Endothelial cell of umbilical vein (primary cell): ENCODE measurements at regions not wholly inside any gene's neighbourhood (a gene's known extent, or its start where the extent isn't known, plus 50 kb on each side); places are given as distances from the start of the nearest gene placed in this dataset.

Source experiments
- BruUV-seq: library from RNA; stranded (reverse); fragments of 400-500 nt; replicated peaks from 2 replicates; lab custom pipeline; 2021; lab: Mats Ljungman, UMichigan
- CTCF ChIA-PET: fragments of 300-600, 350-600 bp; sonication (Branson Sonifier 250); formaldehyde crosslinking; loops from one replicate; lab custom pipeline; 2021; ENCODE audit warnings: antibody characterized with exemption, inconsistent platforms; lab: Charles Lee
- POLR2A ChIA-PET: fragments of 300-600, 350-600 bp; sonication (Branson Sonifier 250); formaldehyde crosslinking; loops from one replicate; lab custom pipeline; 2021; ENCODE audit warnings: antibody characterized with exemption, inconsistent platforms; lab: Charles Lee
- DNase-seq: peaks from one replicate; pipeline ENCODE4 v3.0.0-alpha.2; 2011; ENCODE audit warnings: low read depth, low spot score
- FAIRE-seq: peaks from 2 replicates; lab custom pipeline; 2011; peaks lifted over from hg19 to GRCh38; lab: Jason Lieb, UNC
- H2AFZ ChIP-seq: 2 replicates; pipeline ENCODE4 v1.6.0; 2012; ENCODE audit warnings: low read depth, low read length, control low read depth, inconsistent platforms
- H3K27ac ChIP-seq: 2 replicates; pipeline ENCODE4 v1.5.1; 2011; ENCODE audit warnings: low read depth, mild to moderate bottlenecking, control low read depth, low read length, moderate library complexity; ENCODE audit not compliant: insufficient read depth
- H3K27me3 ChIP-seq, 2 experiments: 2 replicates each; pipeline versions ENCODE4 v1.6.0 to v1.6.1; 2011; ENCODE audit warnings: low read length in 2 of 2, mixed read lengths in 1 of 2; ENCODE audit not compliant: control insufficient read depth in 2 of 2, insufficient read depth in 2 of 2
- H3K36me3 ChIP-seq, 2 experiments: 2 replicates in 1 of 2; 3 replicates in 1 of 2; pipeline ENCODE4 v1.5.1; 2011; ENCODE audit warnings: low read length in 2 of 2, mild to moderate bottlenecking in 1 of 2, moderate library complexity in 1 of 2; ENCODE audit not compliant: control insufficient read depth in 2 of 2, insufficient read depth in 2 of 2; ENCODE audit errors: extremely low read depth in 1 of 2
- H3K4me1 ChIP-seq: 3 replicates; pipeline ENCODE4 v1.5.1; 2011; ENCODE audit warnings: mild to moderate bottlenecking, low read length; ENCODE audit not compliant: control insufficient read depth, insufficient read depth; ENCODE audit errors: extremely low read depth
- H3K4me2 ChIP-seq: 2 replicates; pipeline ENCODE4 v1.6.1; 2011; ENCODE audit warnings: low read length, control low read depth, mixed read lengths; ENCODE audit not compliant: insufficient read depth
- H3K4me3 ChIP-seq, 3 experiments: fragments of 200-600 bp in 1 of 3; sonication (generic), shearing (Covaris generic) in 1 of 3; replicated peaks in 1 of 3; 2 replicates each; pipeline ENCODE4 v1.5.1; 2011 to 2016; ENCODE audit warnings: control low read depth in 3 of 3, low read length in 3 of 3, mild to moderate bottlenecking in 2 of 3, inconsistent platforms in 1 of 3, low read depth in 1 of 3, moderate library complexity in 1 of 3; ENCODE audit not compliant: insufficient read depth in 1 of 3
- H3K79me2 ChIP-seq: 2 replicates; pipeline ENCODE4 v1.6.0; 2012; ENCODE audit warnings: low read length, inconsistent platforms; ENCODE audit not compliant: control insufficient read depth, insufficient read depth
- H3K9ac ChIP-seq: replicated peaks from 2 replicates; pipeline ENCODE3; 2011; ENCODE audit warnings: low read length, control low read depth; ENCODE audit not compliant: insufficient read depth; ENCODE audit errors: extremely low read depth
- H3K9me1 ChIP-seq: replicated peaks from 3 replicates; pipeline ENCODE4 v1.6.0; 2011; ENCODE audit warnings: mild to moderate bottlenecking, low read length; ENCODE audit not compliant: control insufficient read depth, insufficient read depth; ENCODE audit errors: extremely low read depth
- H3K9me3 ChIP-seq: replicated peaks from 2 replicates; pipeline ENCODE4 v1.5.1; 2012; ENCODE audit warnings: low read length, inconsistent platforms; ENCODE audit not compliant: control insufficient read depth, insufficient read depth
- H4K20me1 ChIP-seq: replicated peaks from 2 replicates; pipeline ENCODE3; 2011; ENCODE audit warnings: mild to moderate bottlenecking, low read length; ENCODE audit not compliant: control insufficient read depth, insufficient read depth; ENCODE audit errors: extremely low read depth
- GATA2 ChIP-seq: IDR thresholded peaks from 2 replicates; pipeline ENCODE4 v1.7.0; 2011; ENCODE audit warnings: low read depth, mild to moderate bottlenecking, moderate library complexity, mixed read lengths, low read length; ENCODE audit not compliant: insufficient read length, insufficient read depth
- JUN ChIP-seq: IDR thresholded peaks from 2 replicates; pipeline ENCODE4 v1.6.1; 2011; ENCODE audit warnings: borderline replicate concordance, low read depth; ENCODE audit not compliant: insufficient read length, insufficient read depth
- MYC ChIP-seq: IDR thresholded peaks from one replicate; pipeline ENCODE4 v1.6.1; 2011; ENCODE audit warnings: mild to moderate bottlenecking, low read depth, low read length
- POLR2A ChIP-seq: IDR thresholded peaks from 2 replicates; pipeline ENCODE4 v1.6.1; 2012; ENCODE audit warnings: low read depth, mild to moderate bottlenecking, control low read depth, low read length
- POLR2AphosphoS5 ChIP-seq: IDR thresholded peaks from 2 replicates; pipeline ENCODE4 v1.6.1; 2012; ENCODE audit warnings: low read depth, mild to moderate bottlenecking, control low read depth, low read length, moderate library complexity; ENCODE audit not compliant: insufficient read depth
- dilution Hi-C: fragments of 300-500 bp; cut with MboI; formaldehyde crosslinking; loops from one replicate; pipeline ENCODE4 v1.15.0; 2019; ENCODE audit warnings: low sequenced_read_pairs; ENCODE audit not compliant: extremely low pct_ligation_motif_present
- intact Hi-C: fragments of 100-400 bp; cut with micrococcal nuclease; formaldehyde crosslinking; loops from one replicate; pipeline ENCODE4 v1.10.0; 2022

DNA sequence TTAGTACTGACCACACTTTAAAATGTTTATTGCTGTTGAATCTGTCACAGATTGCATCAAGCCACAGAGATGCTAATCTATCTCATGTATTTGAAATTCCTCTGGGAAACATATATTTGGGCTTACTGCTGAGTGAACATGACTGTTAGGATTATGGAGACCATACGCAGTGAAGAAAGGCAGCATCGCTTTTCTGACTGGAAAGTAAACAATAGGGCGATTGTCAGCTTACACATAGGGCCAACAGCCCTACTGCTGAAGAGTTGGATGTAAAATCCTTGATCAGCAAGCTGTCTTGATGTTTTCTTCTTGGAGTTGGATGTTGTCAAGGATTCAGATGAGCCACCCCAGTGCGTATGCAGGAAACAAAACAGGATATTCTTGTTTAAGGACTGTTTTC lies 368.7 kb upstream of the ADGRL2 start:
- dilution Hi-C loops (no loop called here), intact Hi-C loops (no loop called here)
- DNase-seq (no peak), FAIRE-seq (no peak)
- Histone ChIP-seq H3K9me1 (no peaks in the 10 kb centered on the region), H3K36me3 (no peaks in the 10 kb centered on the region), H3K27ac (no peak overlapping the region), H3K27me3 (no peaks in the 10 kb centered on the region), H4K20me1 (no peaks in the 10 kb centered on the region), H3K9me3 (no peaks in the 10 kb centered on the region), H2AFZ (no peak overlapping the region), H3K4me3 (no peak overlapping the region), H3K4me2 (no peak overlapping the region), H3K79me2 (no peaks in the 10 kb centered on the region), H3K4me1 (no peaks in the 10 kb centered on the region), H3K9ac (no peak overlapping the region)
- TF ChIP-seq POLR2AphosphoS5 = no peak
- no peak for TF ChIP-seq POLR2A
- BruUV-seq = no TSS peak
- ChIA-PET CTCF (no interaction called here), POLR2A (no interaction called here)

DNA sequence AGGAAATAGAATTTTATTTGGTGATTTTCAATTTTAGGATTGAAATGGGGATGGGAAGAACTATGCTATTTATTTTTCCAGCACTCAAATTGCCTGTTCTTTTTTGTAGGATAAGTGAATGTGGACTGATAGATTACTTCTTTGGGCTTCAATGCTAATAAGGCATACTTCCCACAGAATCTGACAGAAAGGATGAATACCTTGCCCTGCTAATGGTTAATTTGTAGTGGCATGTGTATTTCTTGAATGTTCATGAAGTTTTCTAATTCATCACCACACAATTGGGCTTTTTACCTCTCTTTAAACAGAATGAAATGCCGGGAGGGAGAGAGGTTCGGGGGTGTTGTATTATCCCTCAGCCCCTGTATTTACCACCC lies 369.1 kb upstream of the ADGRL2 start:
- CTCF ChIA-PET = no interaction called here
- dilution Hi-C loops = no loop called here
- TF ChIP-seq GATA2 (no peak), MYC (no peak), JUN (no peak)

More for the DNA sequence above, 369.1 kb upstream of the ADGRL2 start:
- intact Hi-C loops = no loop called here
- Histone ChIP-seq H2AFZ (no peak overlapping the region), H3K36me3 (no peaks in the 10 kb centered on the region), H3K9ac (no peak overlapping the region), H3K4me1 (no peaks in the 10 kb centered on the region), H3K27me3 (no peaks in the 10 kb centered on the region), H3K9me1 (no peaks in the 10 kb centered on the region), H3K4me3 (no peak overlapping the region), H3K4me2 (no peak overlapping the region), H3K9me3 (no peaks in the 10 kb centered on the region), H3K27ac (no peak overlapping the region), H3K79me2 (no peaks in the 10 kb centered on the region), H4K20me1 (no peaks in the 10 kb centered on the region)
- BruUV-seq = no TSS peak
- POLR2A ChIA-PET = no interaction called here
- no peak for FAIRE-seq
- DNase-seq = no peak
